Endothelial cell of umbilical vein (primary cell): ENCODE measurements at regions not wholly inside any gene's neighbourhood (a gene's known extent, or its start where the extent isn't known, plus 50 kb on each side); places are given as distances from the start of the nearest gene placed in this dataset.

Source experiments
- BruUV-seq: library from RNA; stranded (reverse); fragments of 400-500 nt; replicated peaks from 2 replicates; lab custom pipeline; 2021; lab: Mats Ljungman, UMichigan
- CTCF ChIA-PET: fragments of 300-600, 350-600 bp; sonication (Branson Sonifier 250); formaldehyde crosslinking; loops from one replicate; lab custom pipeline; 2021; ENCODE audit warnings: antibody characterized with exemption, inconsistent platforms; lab: Charles Lee
- POLR2A ChIA-PET: fragments of 300-600, 350-600 bp; sonication (Branson Sonifier 250); formaldehyde crosslinking; loops from one replicate; lab custom pipeline; 2021; ENCODE audit warnings: antibody characterized with exemption, inconsistent platforms; lab: Charles Lee
- DNase-seq: peaks from one replicate; pipeline ENCODE4 v3.0.0-alpha.2; 2011; ENCODE audit warnings: low read depth, low spot score
- FAIRE-seq: peaks from 2 replicates; lab custom pipeline; 2011; peaks lifted over from hg19 to GRCh38; lab: Jason Lieb, UNC
- H2AFZ ChIP-seq: 2 replicates; pipeline ENCODE4 v1.6.0; 2012; ENCODE audit warnings: low read depth, low read length, control low read depth, inconsistent platforms
- H3K27ac ChIP-seq: 2 replicates; pipeline ENCODE4 v1.5.1; 2011; ENCODE audit warnings: low read depth, mild to moderate bottlenecking, control low read depth, low read length, moderate library complexity; ENCODE audit not compliant: insufficient read depth
- H3K27me3 ChIP-seq, 2 experiments: 2 replicates each; pipeline versions ENCODE4 v1.6.0 to v1.6.1; 2011; ENCODE audit warnings: low read length in 2 of 2, mixed read lengths in 1 of 2; ENCODE audit not compliant: control insufficient read depth in 2 of 2, insufficient read depth in 2 of 2
- H3K36me3 ChIP-seq, 2 experiments: 2 replicates in 1 of 2; 3 replicates in 1 of 2; pipeline ENCODE4 v1.5.1; 2011; ENCODE audit warnings: low read length in 2 of 2, mild to moderate bottlenecking in 1 of 2, moderate library complexity in 1 of 2; ENCODE audit not compliant: control insufficient read depth in 2 of 2, insufficient read depth in 2 of 2; ENCODE audit errors: extremely low read depth in 1 of 2
- H3K4me1 ChIP-seq: 3 replicates; pipeline ENCODE4 v1.5.1; 2011; ENCODE audit warnings: mild to moderate bottlenecking, low read length; ENCODE audit not compliant: control insufficient read depth, insufficient read depth; ENCODE audit errors: extremely low read depth
- H3K4me2 ChIP-seq: 2 replicates; pipeline ENCODE4 v1.6.1; 2011; ENCODE audit warnings: low read length, control low read depth, mixed read lengths; ENCODE audit not compliant: insufficient read depth
- H3K4me3 ChIP-seq, 3 experiments: fragments of 200-600 bp in 1 of 3; sonication (generic), shearing (Covaris generic) in 1 of 3; replicated peaks in 1 of 3; 2 replicates each; pipeline ENCODE4 v1.5.1; 2011 to 2016; ENCODE audit warnings: control low read depth in 3 of 3, low read length in 3 of 3, mild to moderate bottlenecking in 2 of 3, inconsistent platforms in 1 of 3, low read depth in 1 of 3, moderate library complexity in 1 of 3; ENCODE audit not compliant: insufficient read depth in 1 of 3
- H3K79me2 ChIP-seq: 2 replicates; pipeline ENCODE4 v1.6.0; 2012; ENCODE audit warnings: low read length, inconsistent platforms; ENCODE audit not compliant: control insufficient read depth, insufficient read depth
- H3K9ac ChIP-seq: replicated peaks from 2 replicates; pipeline ENCODE3; 2011; ENCODE audit warnings: low read length, control low read depth; ENCODE audit not compliant: insufficient read depth; ENCODE audit errors: extremely low read depth
- H3K9me1 ChIP-seq: replicated peaks from 3 replicates; pipeline ENCODE4 v1.6.0; 2011; ENCODE audit warnings: mild to moderate bottlenecking, low read length; ENCODE audit not compliant: control insufficient read depth, insufficient read depth; ENCODE audit errors: extremely low read depth
- H3K9me3 ChIP-seq: replicated peaks from 2 replicates; pipeline ENCODE4 v1.5.1; 2012; ENCODE audit warnings: low read length, inconsistent platforms; ENCODE audit not compliant: control insufficient read depth, insufficient read depth
- H4K20me1 ChIP-seq: replicated peaks from 2 replicates; pipeline ENCODE3; 2011; ENCODE audit warnings: mild to moderate bottlenecking, low read length; ENCODE audit not compliant: control insufficient read depth, insufficient read depth; ENCODE audit errors: extremely low read depth
- EZH2 ChIP-seq: IDR thresholded peaks from 2 replicates; pipeline ENCODE4 v1.6.1; 2012; ENCODE audit warnings: borderline replicate concordance, low read depth, mild to moderate bottlenecking, moderate library complexity, low read length, inconsistent platforms; ENCODE audit not compliant: severe bottlenecking
- FOS ChIP-seq: IDR thresholded peaks from 2 replicates; pipeline ENCODE4 v1.6.1; 2011; ENCODE audit warnings: mild to moderate bottlenecking, low read length, moderate library complexity, borderline replicate concordance; ENCODE audit not compliant: insufficient read depth
- GATA2 ChIP-seq: IDR thresholded peaks from 2 replicates; pipeline ENCODE4 v1.7.0; 2011; ENCODE audit warnings: low read depth, mild to moderate bottlenecking, moderate library complexity, mixed read lengths, low read length; ENCODE audit not compliant: insufficient read length, insufficient read depth
- JUN ChIP-seq: IDR thresholded peaks from 2 replicates; pipeline ENCODE4 v1.6.1; 2011; ENCODE audit warnings: borderline replicate concordance, low read depth; ENCODE audit not compliant: insufficient read length, insufficient read depth
- MYC ChIP-seq: IDR thresholded peaks from one replicate; pipeline ENCODE4 v1.6.1; 2011; ENCODE audit warnings: mild to moderate bottlenecking, low read depth, low read length
- POLR2A ChIP-seq: IDR thresholded peaks from 2 replicates; pipeline ENCODE4 v1.6.1; 2012; ENCODE audit warnings: low read depth, mild to moderate bottlenecking, control low read depth, low read length
- POLR2AphosphoS5 ChIP-seq: IDR thresholded peaks from 2 replicates; pipeline ENCODE4 v1.6.1; 2012; ENCODE audit warnings: low read depth, mild to moderate bottlenecking, control low read depth, low read length, moderate library complexity; ENCODE audit not compliant: insufficient read depth
- dilution Hi-C: fragments of 300-500 bp; cut with MboI; formaldehyde crosslinking; loops from one replicate; pipeline ENCODE4 v1.15.0; 2019; ENCODE audit warnings: low sequenced_read_pairs; ENCODE audit not compliant: extremely low pct_ligation_motif_present
- intact Hi-C: fragments of 100-400 bp; cut with micrococcal nuclease; formaldehyde crosslinking; loops from one replicate; pipeline ENCODE4 v1.10.0; 2022
- TF ChIP-seq, protein P1 (sequence below): IDR thresholded peaks from 2 replicates; pipeline ENCODE4 v1.6.1; 2011; ENCODE audit not compliant: insufficient read depth, insufficient read length
- TF ChIP-seq, protein P2 (sequence below), 2 donors: IDR thresholded peaks; 1 replicate in 1 of 2; 2 replicates in 1 of 2; pipeline ENCODE4 v1.5.1; 2011; ENCODE audit warnings: low read length in 2 of 2, mild to moderate bottlenecking in 2 of 2, moderate library complexity in 2 of 2, control low read depth in 1 of 2, inconsistent platforms in 1 of 2, low read depth in 1 of 2; ENCODE audit not compliant: insufficient read depth in 1 of 2; ENCODE audit errors: extremely low read depth in 1 of 2

DNA sequence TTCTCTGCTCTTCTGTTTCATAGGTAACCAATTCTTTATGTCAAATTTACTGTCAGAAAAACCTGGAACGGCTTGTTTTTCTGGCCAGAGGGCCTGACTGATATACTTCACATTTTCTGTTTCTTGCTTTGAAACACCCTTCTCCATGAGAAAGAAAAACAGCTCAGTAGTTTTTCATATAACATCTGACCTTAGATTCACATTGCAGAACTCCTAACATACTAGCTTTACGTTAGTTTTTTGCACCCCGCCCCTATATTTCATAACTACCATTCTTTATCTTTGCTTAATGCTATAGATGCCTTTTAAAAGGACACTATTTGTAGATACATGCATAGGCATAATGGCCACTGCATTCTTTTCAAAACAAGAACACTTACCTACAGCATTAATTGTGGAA lies 83.9 kb upstream of the TSC22D2 start:
- FAIRE-seq = no peak
- POLR2A ChIA-PET = interaction anchor here (0.6 kb wide), 1 partner anchor 84 kb away, joined by 3 read pairs; the partner anchor contains the start of gene TSC22D2
- TF ChIP-seq JUN (no peak), GATA2 (no peak), FOS (no peak), MYC (no peak), EZH2 (no peak), POLR2A (no peak), POLR2AphosphoS5 (no peak)
- TF ChIP-seq, protein P1, sequence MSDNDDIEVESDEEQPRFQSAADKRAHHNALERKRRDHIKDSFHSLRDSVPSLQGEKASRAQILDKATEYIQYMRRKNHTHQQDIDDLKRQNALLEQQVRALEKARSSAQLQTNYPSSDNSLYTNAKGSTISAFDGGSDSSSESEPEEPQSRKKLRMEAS = no peak
- TF ChIP-seq, protein P2, sequence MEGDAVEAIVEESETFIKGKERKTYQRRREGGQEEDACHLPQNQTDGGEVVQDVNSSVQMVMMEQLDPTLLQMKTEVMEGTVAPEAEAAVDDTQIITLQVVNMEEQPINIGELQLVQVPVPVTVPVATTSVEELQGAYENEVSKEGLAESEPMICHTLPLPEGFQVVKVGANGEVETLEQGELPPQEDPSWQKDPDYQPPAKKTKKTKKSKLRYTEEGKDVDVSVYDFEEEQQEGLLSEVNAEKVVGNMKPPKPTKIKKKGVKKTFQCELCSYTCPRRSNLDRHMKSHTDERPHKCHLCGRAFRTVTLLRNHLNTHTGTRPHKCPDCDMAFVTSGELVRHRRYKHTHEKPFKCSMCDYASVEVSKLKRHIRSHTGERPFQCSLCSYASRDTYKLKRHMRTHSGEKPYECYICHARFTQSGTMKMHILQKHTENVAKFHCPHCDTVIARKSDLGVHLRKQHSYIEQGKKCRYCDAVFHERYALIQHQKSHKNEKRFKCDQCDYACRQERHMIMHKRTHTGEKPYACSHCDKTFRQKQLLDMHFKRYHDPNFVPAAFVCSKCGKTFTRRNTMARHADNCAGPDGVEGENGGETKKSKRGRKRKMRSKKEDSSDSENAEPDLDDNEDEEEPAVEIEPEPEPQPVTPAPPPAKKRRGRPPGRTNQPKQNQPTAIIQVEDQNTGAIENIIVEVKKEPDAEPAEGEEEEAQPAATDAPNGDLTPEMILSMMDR (IDR thresholded peaks at IDR 0.05; ENCODE audit: extremely low read depth in 1 of 2, insufficient read depth in 1 of 2, low read depth in 1 of 2, low read length in 2 of 2) = no peak

More for the DNA sequence above, 83.9 kb upstream of the TSC22D2 start:
- Histone ChIP-seq H3K27me3 (no peaks in the 10 kb centered on the region), H3K9me1 (no peaks in the 10 kb centered on the region), H3K79me2 (no peaks in the 10 kb centered on the region), H3K4me2 (no peak overlapping the region), H3K9ac (no peak overlapping the region), H3K4me1 (peaks cover 4% of the 10 kb centered on the region), H3K4me3 (no peak overlapping the region), H3K27ac (no peak overlapping the region), H3K36me3 (no peaks in the 10 kb centered on the region), H2AFZ (no peak overlapping the region), H3K9me3 (no peaks in the 10 kb centered on the region), H4K20me1 (no peaks in the 10 kb centered on the region)
- dilution Hi-C loops (no loop called here), intact Hi-C loops (no loop called here)
- BruUV-seq = no TSS peak
- CTCF ChIA-PET = interaction anchor here (1.4 kb wide), 1 partner anchor 171 kb away, joined by 3 read pairs; no protein-coding TSS in a partner anchor
- no peak for DNase-seq
